Upper lobe of left lung (tissue), 6 donors: ENCODE measurements at regions not wholly inside any gene's neighbourhood (a gene's known extent, or its start where the extent isn't known, plus 50 kb on each side); places are given as distances from the start of the nearest gene placed in this dataset.

Source experiments
- ATAC-seq, 2 donors: fragments of 200-7000 bp; cut with Tn5 transposase; one replicate each; pipeline ENCODE4 v1.9.1; 2022; ENCODE audit warnings: mild to moderate bottlenecking in 2 of 2, moderate library complexity in 2 of 2; ENCODE audit not compliant: low FRiP score in 2 of 2
- DNase-seq, 2 donors: peaks; one replicate each; pipeline ENCODE4 v3.0.0-alpha.2; 2019 to 2020
- H3K27ac ChIP-seq, 4 donors: fragments of 200-600 bp; sonication (generic); one replicate each; pipeline ENCODE4 v1.5.1; 2016 to 2019
- H3K27me3 ChIP-seq, 4 donors: fragments of 200-600 bp; sonication (generic); one replicate each; pipeline ENCODE4 v1.5.1; 2017 to 2019
- H3K36me3 ChIP-seq, 4 donors: fragments of 200-600 bp; sonication (generic); one replicate each; pipeline ENCODE4 v1.5.1; 2016 to 2019
- H3K4me1 ChIP-seq, 4 donors: fragments of 200-600 bp; sonication (generic); one replicate each; pipeline ENCODE4 v1.5.1; 2018 to 2019
- H3K4me3 ChIP-seq, 4 donors: fragments of 200-600 bp; sonication (generic); one replicate each; pipeline ENCODE4 v1.5.1; 2017 to 2019; ENCODE audit warnings: mild to moderate bottlenecking in 2 of 4, moderate library complexity in 1 of 4
- H3K9me3 ChIP-seq, 4 donors: fragments of 200-600 bp; sonication (generic); one replicate each; pipeline ENCODE4 v1.5.1; 2018 to 2019
- EP300 ChIP-seq, 4 donors: sonication (generic); formaldehyde crosslinking; IDR thresholded peaks; one replicate each; pipeline ENCODE4 v1.5.1; 2017; ENCODE audit warnings: antibody characterized with exemption in 4 of 4, control low read depth in 2 of 4
- POLR2A ChIP-seq, 4 donors: fragments of 450-650 bp; IDR thresholded peaks; one replicate each; pipeline ENCODE4 v1.5.1; 2016 to 2017; ENCODE audit warnings: antibody characterized with exemption in 4 of 4, mild to moderate bottlenecking in 2 of 4
- POLR2AphosphoS5 ChIP-seq, 2 donors: sonication (generic); formaldehyde crosslinking; IDR thresholded peaks; one replicate each; pipeline ENCODE4 v1.5.1; 2017; ENCODE audit warnings: antibody characterized with exemption in 2 of 2
- whole genome bisulfite sequencing, 2 donors: methylation state at CpG; one replicate each; pipeline ENCODE4 v1.1.5; 2017 to 2018; 5-methylcytosine and 5-hydroxymethylcytosine counted together
- TF ChIP-seq, protein P1 (sequence below), 6 experiments: fragments of 450-650 bp in 4 of 6; fragments of 200-600 bp in 2 of 6; sonication (generic) in 2 of 6; IDR thresholded peaks; one replicate each; pipeline ENCODE4 v1.5.1; 2016 to 2019; ENCODE audit warnings: antibody characterized with exemption in 6 of 6
- donor health status: DM: no; HTN: no; CAD: no; lungs with moderate emphysema.
- donor health status: DM: no; HTN: yes; CAD: no; lungs with severe emphysema.

DNA sequence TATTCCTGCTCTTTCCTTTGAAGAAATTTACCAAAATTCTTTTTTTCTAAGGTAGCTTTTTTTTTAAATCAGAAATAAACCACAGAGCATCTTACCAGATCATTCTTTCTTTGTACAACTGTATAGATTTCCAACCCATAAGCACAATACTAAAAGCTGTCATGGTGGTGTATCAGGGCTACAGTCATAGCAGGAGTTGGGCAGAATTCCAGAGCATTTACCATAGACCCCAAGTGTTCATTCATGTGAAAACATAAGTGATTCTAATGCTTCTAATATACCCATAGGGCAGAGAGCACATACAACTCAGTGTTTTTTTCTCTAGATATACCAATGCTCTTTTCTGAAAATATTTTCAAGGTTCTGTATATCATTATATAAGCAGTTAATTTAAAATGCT lies 392.5 kb downstream of the FRK start:
- ATAC-seq, result no peak

DNA sequence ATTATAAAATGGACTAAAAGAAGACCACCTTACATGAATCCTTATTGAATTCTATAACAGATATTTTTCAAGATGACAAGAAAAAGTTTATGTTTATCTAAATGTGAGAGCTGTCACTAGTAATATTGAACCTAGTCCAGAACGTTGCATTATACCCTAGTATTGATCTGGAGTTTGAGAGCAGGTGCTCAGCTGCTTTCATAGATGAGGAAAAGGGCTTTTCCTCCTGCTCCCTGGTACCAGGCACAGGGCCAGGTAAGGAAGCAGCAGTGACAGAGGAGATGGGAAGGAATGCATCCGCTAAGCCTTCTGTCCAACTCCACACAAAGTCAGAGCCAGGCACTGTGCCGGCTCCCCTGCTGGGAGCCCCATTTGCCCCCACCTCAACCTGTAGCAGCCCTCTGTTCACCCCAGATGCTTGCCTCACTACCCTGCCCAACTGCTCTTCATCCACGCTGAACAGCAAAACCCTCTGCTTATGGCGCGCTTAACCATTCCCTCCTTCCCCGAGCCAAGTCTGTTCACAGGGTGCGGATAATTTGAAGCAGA lies 393.1 kb downstream of the FRK start:
- H3K4me1 ChIP-seq, result no peaks in the 10 kb centered on the region
- H3K9me3 ChIP-seq, result no peaks in the 10 kb centered on the region
- no peaks in the 10 kb centered on the region for H3K27me3 ChIP-seq
- H3K27ac ChIP-seq, result no peak overlapping the region
- WGBS, 2 donors, result 82 to 89% methylated on average over 8 of the region's 8 CpGs
- DNase-seq (no peak), ATAC-seq (no peak)
- no peak for TF ChIP-seq POLR2AphosphoS5 (IDR thresholded peaks at IDR 0.05)
- TF ChIP-seq, protein P1, sequence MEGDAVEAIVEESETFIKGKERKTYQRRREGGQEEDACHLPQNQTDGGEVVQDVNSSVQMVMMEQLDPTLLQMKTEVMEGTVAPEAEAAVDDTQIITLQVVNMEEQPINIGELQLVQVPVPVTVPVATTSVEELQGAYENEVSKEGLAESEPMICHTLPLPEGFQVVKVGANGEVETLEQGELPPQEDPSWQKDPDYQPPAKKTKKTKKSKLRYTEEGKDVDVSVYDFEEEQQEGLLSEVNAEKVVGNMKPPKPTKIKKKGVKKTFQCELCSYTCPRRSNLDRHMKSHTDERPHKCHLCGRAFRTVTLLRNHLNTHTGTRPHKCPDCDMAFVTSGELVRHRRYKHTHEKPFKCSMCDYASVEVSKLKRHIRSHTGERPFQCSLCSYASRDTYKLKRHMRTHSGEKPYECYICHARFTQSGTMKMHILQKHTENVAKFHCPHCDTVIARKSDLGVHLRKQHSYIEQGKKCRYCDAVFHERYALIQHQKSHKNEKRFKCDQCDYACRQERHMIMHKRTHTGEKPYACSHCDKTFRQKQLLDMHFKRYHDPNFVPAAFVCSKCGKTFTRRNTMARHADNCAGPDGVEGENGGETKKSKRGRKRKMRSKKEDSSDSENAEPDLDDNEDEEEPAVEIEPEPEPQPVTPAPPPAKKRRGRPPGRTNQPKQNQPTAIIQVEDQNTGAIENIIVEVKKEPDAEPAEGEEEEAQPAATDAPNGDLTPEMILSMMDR (IDR thresholded peaks at IDR 0.05), result no peak
- no peak for TF ChIP-seq POLR2A (IDR thresholded peaks at IDR 0.05)
- TF ChIP-seq EP300 (IDR thresholded peaks at IDR 0.05), result no peak
- no peak overlapping the region for H3K4me3 ChIP-seq
- H3K36me3 ChIP-seq, result no peaks in the 10 kb centered on the region

More for the DNA sequence above, 392.5 kb downstream of the FRK start:
- no peaks in the 10 kb centered on the region for H3K4me1 ChIP-seq
- H3K9me3 ChIP-seq, result no peaks in the 10 kb centered on the region
- no peak for DNase-seq
- no peaks in the 10 kb centered on the region for H3K27me3 ChIP-seq
- H3K27ac ChIP-seq, result no peak overlapping the region
- no peak overlapping the region for H3K4me3 ChIP-seq
- TF ChIP-seq, protein P1 (IDR thresholded peaks at IDR 0.05), result no peak
- no peak for TF ChIP-seq POLR2AphosphoS5 (IDR thresholded peaks at IDR 0.05)
- no peaks in the 10 kb centered on the region for H3K36me3 ChIP-seq

DNA sequence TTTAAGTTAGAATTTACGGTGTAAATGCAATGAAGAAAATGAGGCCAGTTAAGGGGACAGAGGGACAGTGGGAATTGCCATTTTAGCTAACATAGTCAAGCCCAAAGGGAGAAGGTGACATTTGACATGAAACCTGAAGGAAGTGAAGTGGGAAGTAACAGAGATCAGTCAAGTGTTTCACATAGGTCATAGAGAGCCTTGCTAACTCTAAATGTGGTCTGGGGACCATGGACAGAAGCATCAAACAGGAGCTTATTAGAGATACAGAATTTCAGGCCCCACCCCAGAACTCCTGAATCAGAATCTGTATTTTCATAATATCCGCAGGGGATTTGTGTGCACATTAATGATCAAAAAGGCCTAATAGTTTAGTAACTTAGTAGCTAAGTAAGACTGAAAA lies 393.7 kb downstream of the FRK start:
- Histone ChIP-seq H3K4me3 (no peak overlapping the region), H3K9me3 (no peaks in the 10 kb centered on the region), H3K27ac (no peak overlapping the region), H3K27me3 (no peaks in the 10 kb centered on the region), H3K4me1 (no peaks in the 10 kb centered on the region), H3K36me3 (no peaks in the 10 kb centered on the region)
- TF ChIP-seq POLR2A (IDR thresholded peaks at IDR 0.05), result no peak
- TF ChIP-seq, protein P1 (IDR thresholded peaks at IDR 0.05), result no peak
- ATAC-seq (no peak), DNase-seq (no peak)
- WGBS, 2 donors, result 87 to 99% methylated on average over 2 of the region's 2 CpGs

DNA sequence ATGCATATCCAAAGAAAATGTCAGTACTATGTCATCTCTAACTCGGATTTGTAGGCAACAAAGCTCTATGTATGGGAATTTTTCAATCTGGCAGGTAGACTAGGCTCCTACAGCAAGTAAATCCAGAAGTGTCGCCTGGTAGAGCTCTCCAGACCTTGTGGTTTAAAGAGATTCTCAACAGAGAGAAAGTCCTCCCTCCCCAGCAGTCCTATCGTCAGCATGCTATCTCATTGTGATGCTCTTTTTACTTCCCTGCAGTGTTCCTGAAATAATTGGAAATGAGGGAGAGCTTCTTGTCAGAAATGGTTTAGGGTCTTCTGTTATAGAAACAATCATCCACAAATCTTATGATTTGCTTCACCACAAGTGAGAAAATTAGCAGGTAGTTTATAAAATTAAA lies 395.4 kb downstream of the FRK start:
- no peak overlapping the region for H3K4me3 ChIP-seq
- no peaks in the 10 kb centered on the region for H3K27me3 ChIP-seq
- H3K9me3 ChIP-seq, result no peaks in the 10 kb centered on the region
- no peak overlapping the region for H3K27ac ChIP-seq
- ATAC-seq (no peak), DNase-seq (no peak)
- 70% methylated on average over 3 of the region's 3 CpGs for WGBS, 2 donors
- no peaks in the 10 kb centered on the region for H3K4me1 ChIP-seq
- H3K36me3 ChIP-seq, result no peaks in the 10 kb centered on the region
- no peak for TF ChIP-seq EP300 (IDR thresholded peaks at IDR 0.05)
- no peak for TF ChIP-seq POLR2AphosphoS5 (IDR thresholded peaks at IDR 0.05)
- TF ChIP-seq, protein P1 (IDR thresholded peaks at IDR 0.05), result no peak

DNA sequence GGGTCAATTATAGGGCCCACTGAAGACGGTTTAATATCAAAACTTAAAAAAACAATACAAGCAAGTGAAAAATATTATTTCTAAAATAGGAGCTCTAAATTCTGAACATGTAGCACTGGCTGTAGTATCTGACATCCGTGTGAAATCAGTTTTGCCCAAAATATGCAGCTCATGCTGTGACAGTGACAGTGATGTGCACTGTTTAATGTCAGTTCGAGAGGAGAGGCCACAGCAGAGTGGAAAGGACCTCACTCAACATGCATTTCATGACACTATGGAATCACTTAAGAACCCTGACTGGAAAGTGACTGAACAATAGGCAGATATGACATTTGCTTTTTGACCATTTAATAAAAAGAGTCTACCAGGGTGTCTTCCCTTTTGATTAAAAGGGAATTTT lies 397.0 kb downstream of the FRK start:
- no peaks in the 10 kb centered on the region for H3K36me3 ChIP-seq
- ATAC-seq, result no peak
- WGBS, 2 donors, result 65 to 68% methylated on average over 3 of the region's 3 CpGs

More for the DNA sequence above, 397.0 kb downstream of the FRK start:
- Histone ChIP-seq H3K27ac (no peak overlapping the region), H3K9me3 (no peaks in the 10 kb centered on the region), H3K4me3 (no peak overlapping the region), H3K27me3 (no peaks in the 10 kb centered on the region), H3K4me1 (no peaks in the 10 kb centered on the region)
- DNase-seq, result no peak
- TF ChIP-seq POLR2A (IDR thresholded peaks at IDR 0.05) (no peak), POLR2AphosphoS5 (IDR thresholded peaks at IDR 0.05) (no peak), EP300 (IDR thresholded peaks at IDR 0.05) (no peak)
- TF ChIP-seq, protein P1 (IDR thresholded peaks at IDR 0.05), result no peak
